Upper lobe of left lung (tissue), 6 donors: ENCODE measurements at regions not wholly inside any gene's neighbourhood (a gene's known extent, or its start where the extent isn't known, plus 50 kb on each side); places are given as distances from the start of the nearest gene placed in this dataset.
"Not testable (repeated sequence)": the region's sequence is repeated elsewhere in the genome, so short reads cannot be mapped to it uniquely, and the experiment has no call there.

ENCODE experiments used
- ATAC-seq, 2 donors: fragments of 200-7000 bp; cut with Tn5 transposase; one replicate each; pipeline ENCODE4 v1.9.1; 2022; ENCODE audit warnings: mild to moderate bottlenecking in 2 of 2, moderate library complexity in 2 of 2; ENCODE audit not compliant: low FRiP score in 2 of 2
- DNase-seq, 2 donors: peaks; one replicate each; pipeline ENCODE4 v3.0.0-alpha.2; 2019 to 2020
- H3K27ac ChIP-seq, 4 donors: fragments of 200-600 bp; sonication (generic); one replicate each; pipeline ENCODE4 v1.5.1; 2016 to 2019
- H3K27me3 ChIP-seq, 4 donors: fragments of 200-600 bp; sonication (generic); one replicate each; pipeline ENCODE4 v1.5.1; 2017 to 2019
- H3K36me3 ChIP-seq, 4 donors: fragments of 200-600 bp; sonication (generic); one replicate each; pipeline ENCODE4 v1.5.1; 2016 to 2019
- H3K4me1 ChIP-seq, 4 donors: fragments of 200-600 bp; sonication (generic); one replicate each; pipeline ENCODE4 v1.5.1; 2018 to 2019
- H3K4me3 ChIP-seq, 4 donors: fragments of 200-600 bp; sonication (generic); one replicate each; pipeline ENCODE4 v1.5.1; 2017 to 2019; ENCODE audit warnings: mild to moderate bottlenecking in 2 of 4, moderate library complexity in 1 of 4
- H3K9me3 ChIP-seq, 4 donors: fragments of 200-600 bp; sonication (generic); one replicate each; pipeline ENCODE4 v1.5.1; 2018 to 2019
- CTCF ChIP-seq, 6 experiments: fragments of 450-650 bp in 4 of 6; fragments of 200-600 bp in 2 of 6; sonication (generic) in 2 of 6; IDR thresholded peaks; one replicate each; pipeline ENCODE4 v1.5.1; 2016 to 2019; ENCODE audit warnings: antibody characterized with exemption in 6 of 6
- EP300 ChIP-seq, 4 donors: sonication (generic); formaldehyde crosslinking; IDR thresholded peaks; one replicate each; pipeline ENCODE4 v1.5.1; 2017; ENCODE audit warnings: antibody characterized with exemption in 4 of 4, control low read depth in 2 of 4
- POLR2A ChIP-seq, 4 donors: fragments of 450-650 bp; IDR thresholded peaks; one replicate each; pipeline ENCODE4 v1.5.1; 2016 to 2017; ENCODE audit warnings: antibody characterized with exemption in 4 of 4, mild to moderate bottlenecking in 2 of 4
- POLR2AphosphoS5 ChIP-seq, 2 donors: sonication (generic); formaldehyde crosslinking; IDR thresholded peaks; one replicate each; pipeline ENCODE4 v1.5.1; 2017; ENCODE audit warnings: antibody characterized with exemption in 2 of 2
- WGBS, 2 donors: methylation state at CpG; one replicate each; pipeline ENCODE4 v1.1.5; 2017 to 2018; 5-methylcytosine and 5-hydroxymethylcytosine counted together
- donor health status: DM: no; HTN: no; CAD: no; lungs with moderate emphysema.
- donor health status: DM: no; HTN: yes; CAD: no; lungs with severe emphysema.

DNA sequence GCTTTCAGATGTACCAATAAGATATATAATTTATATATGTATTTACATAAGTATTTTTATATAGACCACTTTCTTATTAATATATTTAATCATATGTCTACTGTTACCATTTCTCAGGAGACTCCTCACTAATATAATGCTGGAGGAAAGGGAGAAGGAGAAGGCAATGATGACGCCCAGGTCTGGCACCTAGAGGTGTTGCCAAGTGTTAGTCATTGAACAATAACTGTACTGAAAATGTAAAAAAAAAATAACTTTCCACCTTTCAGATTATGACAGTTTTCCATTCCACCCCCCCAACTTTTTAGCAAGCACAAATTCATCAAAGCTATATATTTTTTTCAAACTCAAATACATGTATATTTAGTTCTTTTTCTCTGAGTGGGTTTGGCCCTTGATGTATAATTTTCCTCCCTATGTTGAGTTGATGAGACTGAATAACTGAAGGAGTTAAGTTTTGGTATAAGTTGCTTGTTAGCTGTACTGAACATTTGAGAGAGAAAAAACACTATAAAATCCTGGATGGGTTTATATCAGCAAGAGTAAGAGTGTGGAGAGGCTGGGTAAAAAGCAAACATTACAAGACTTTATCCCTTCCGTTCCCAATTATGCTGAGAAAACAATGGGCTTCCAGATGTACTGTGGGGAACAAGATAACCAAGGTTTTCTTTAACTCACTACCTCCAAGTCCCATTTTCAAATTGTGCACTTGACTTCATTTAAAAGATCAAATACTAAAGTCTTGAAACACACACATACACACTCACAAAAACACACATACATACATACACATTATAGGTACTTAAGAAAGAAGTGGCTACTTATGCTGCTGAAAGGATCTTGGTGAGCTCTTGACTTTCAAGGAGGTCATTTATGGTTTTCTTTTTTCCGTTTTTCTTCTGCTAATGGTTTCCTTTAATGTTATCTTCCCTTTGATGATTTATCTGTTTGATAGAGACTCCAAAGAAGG is 142.8 kb upstream of the IFNE start:
- WGBS, 2 donors: 49 to 50% methylated on average over 3 of the region's 3 CpGs
- H3K27ac ChIP-seq: no peak overlapping the region
- H3K9me3 ChIP-seq: peaks cover 0 to 10% (median 5%) of the 10 kb centered on the region in 4 donors
- H3K4me3 ChIP-seq: no peak overlapping the region
- no peaks in the 10 kb centered on the region for H3K27me3 ChIP-seq
- H3K36me3 ChIP-seq: no peaks in the 10 kb centered on the region
- no peak for DNase-seq
- peaks cover 0 to 3% (median 0%) of the 10 kb centered on the region in 4 donors for H3K4me1 ChIP-seq
- TF ChIP-seq CTCF (IDR thresholded peaks at IDR 0.05) (no peak), POLR2A (IDR thresholded peaks at IDR 0.05) (no peak), POLR2AphosphoS5 (IDR thresholded peaks at IDR 0.05) (no peak), EP300 (IDR thresholded peaks at IDR 0.05) (no peak)
- no peak for ATAC-seq

DNA sequence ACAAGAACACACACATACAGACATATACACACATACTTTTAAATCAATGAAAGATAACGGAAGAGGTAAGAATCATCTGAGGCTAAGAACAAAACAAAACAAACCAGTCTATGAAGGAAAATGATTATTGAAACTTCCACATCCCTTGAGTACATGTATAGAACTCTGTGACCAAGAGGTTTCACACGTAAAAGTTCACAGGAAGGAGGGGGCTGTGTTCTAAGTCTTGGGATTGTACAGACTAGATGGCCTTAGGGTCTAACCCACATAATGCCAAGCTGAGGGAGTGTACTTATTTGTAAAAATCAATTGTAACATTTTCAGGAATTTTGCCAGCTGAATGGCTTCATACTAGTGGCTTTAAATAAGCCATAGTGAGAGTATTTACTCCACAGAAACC is 144.4 kb upstream of the IFNE start:
- DNase-seq (no peak), ATAC-seq (no peak)
- Histone ChIP-seq H3K4me3 (no peak overlapping the region), H3K9me3 (peaks cover 0 to 10% (median 5%) of the 10 kb centered on the region in 4 donors), H3K27me3 (no peaks in the 10 kb centered on the region), H3K27ac (no peak overlapping the region), H3K36me3 (no peaks in the 10 kb centered on the region), H3K4me1 (peaks cover 0 to 3% (median 0%) of the 10 kb centered on the region in 4 donors)
- 80 to 81% methylated on average over 2 of the region's 2 CpGs for WGBS, 2 donors
- TF ChIP-seq EP300 (IDR thresholded peaks at IDR 0.05): no peak
- TF ChIP-seq CTCF (IDR thresholded peaks at IDR 0.05): no peak
- no peak for TF ChIP-seq POLR2AphosphoS5 (IDR thresholded peaks at IDR 0.05)
- TF ChIP-seq POLR2A (IDR thresholded peaks at IDR 0.05): no peak

DNA sequence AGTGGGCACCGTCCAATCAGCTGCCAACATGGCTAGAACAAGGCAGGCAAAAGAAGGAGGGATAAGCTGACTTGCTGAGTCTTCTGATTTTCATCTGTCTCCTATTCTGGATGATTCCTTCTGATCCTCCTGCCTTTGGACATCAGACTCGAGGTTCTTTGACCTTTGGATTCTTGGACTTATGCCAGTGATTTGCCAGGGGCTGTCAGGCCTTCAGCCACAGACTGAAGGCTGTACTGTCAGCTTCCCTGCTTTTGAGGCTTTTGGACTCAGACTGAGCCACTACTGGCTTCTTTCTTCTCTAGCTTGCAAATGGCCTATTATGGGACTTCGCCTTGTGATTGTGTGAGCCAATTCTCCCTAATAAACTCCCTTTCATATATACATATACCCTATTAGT is 146.8 kb upstream of the IFNE start:
- 83 to 84% methylated on average over 3 of the region's 3 CpGs for WGBS, 2 donors
- H3K9me3 ChIP-seq: peaks cover 0 to 10% (median 5%) of the 10 kb centered on the region in 4 donors
- not testable (repeated sequence) for H3K36me3 ChIP-seq, H3K27me3 ChIP-seq, H3K4me3 ChIP-seq, DNase-seq, H3K4me1 ChIP-seq, H3K27ac ChIP-seq, ATAC-seq

DNA sequence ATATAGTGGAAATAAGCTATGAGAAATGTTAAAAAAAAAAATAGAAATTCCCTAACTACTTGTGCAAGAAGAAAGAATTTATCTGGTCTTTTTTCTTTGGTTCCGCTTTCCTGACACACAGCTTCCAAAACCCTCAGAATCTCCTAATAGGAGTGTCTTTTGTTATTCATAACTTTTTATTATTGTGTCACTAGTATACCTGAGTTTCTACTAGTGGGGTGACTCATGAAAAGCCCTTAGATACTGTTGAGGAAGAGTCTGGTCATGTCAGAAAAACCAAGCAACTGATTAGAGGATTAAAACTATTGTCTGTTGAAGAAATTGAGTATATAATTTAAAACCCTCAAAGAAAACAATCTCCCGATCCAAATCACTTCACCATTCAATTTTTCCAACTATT is 152.8 kb upstream of the IFNE start:
- DNase-seq (no peak), ATAC-seq (no peak)
- no peak overlapping the region for H3K27ac ChIP-seq
- 95 to 99% methylated on average over 2 of the region's 2 CpGs for WGBS, 2 donors
- H3K36me3 ChIP-seq: no peaks in the 10 kb centered on the region
- TF ChIP-seq CTCF (IDR thresholded peaks at IDR 0.05) (no peak), POLR2AphosphoS5 (IDR thresholded peaks at IDR 0.05) (no peak), POLR2A (IDR thresholded peaks at IDR 0.05) (no peak), EP300 (IDR thresholded peaks at IDR 0.05) (no peak)
- no peaks in the 10 kb centered on the region for H3K4me1 ChIP-seq
- no peak overlapping the region for H3K4me3 ChIP-seq
- no peaks in the 10 kb centered on the region for H3K9me3 ChIP-seq
- no peaks in the 10 kb centered on the region for H3K27me3 ChIP-seq

DNA sequence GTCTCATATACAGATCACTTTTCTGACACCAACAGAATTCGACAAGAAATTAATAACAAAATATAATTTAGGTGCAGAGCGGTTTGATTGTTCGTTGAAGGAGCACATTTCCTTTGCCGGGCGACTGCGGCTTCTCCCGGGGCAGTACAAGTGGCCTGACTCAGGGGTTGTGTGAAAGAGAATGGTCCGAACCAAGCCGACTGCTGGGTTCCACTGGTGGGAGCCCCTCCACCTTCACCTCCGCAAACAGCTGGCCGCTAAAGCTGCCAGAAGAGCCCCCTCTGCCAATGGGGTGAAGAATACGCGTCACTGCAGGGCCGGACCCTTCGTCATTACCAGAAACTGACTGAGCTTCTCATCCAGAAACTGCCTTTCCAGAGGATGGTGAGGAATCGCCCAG is 156.0 kb upstream of the IFNE start:
- Histone ChIP-seq H3K4me1 (no peaks in the 10 kb centered on the region), H3K4me3 (no peak overlapping the region), H3K27ac (no peak overlapping the region), H3K36me3 (no peaks in the 10 kb centered on the region), H3K27me3 (no peaks in the 10 kb centered on the region), H3K9me3 (no peaks in the 10 kb centered on the region)
- DNase-seq (peak in 1 of 2 donors; percentile 15), ATAC-seq (no peak)
- no peak for TF ChIP-seq POLR2AphosphoS5 (IDR thresholded peaks at IDR 0.05)
- TF ChIP-seq POLR2A (IDR thresholded peaks at IDR 0.05): no peak
- no peak for TF ChIP-seq CTCF (IDR thresholded peaks at IDR 0.05)
- TF ChIP-seq EP300 (IDR thresholded peaks at IDR 0.05): no peak
- WGBS, 2 donors: 83 to 87% methylated on average over 14 to 16 of the region's 16 CpGs
